ENCODE measurements at regions not wholly inside any gene's neighbourhood (a gene's known extent, or its start where the extent isn't known, plus 50 kb on each side); places are given as distances from the start of the nearest gene placed in this dataset.

DNA sequence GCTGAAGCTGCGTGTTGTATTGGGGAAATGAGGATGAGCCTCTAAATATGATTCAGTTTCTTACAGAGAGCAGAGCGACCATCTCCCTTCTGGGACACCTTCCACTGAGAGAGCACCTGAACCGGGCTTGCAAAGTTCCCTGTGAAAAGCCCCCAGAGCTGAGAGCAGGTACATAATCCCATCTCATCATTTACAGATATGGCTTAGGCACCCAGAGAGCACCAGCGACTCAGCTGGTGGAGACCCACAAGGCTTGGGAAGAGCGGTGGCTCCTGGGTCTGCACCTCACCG lies 324.3 kb upstream of the IRX4 start:
- Histone ChIP-seq H3K36me3 (no peaks in the 10 kb centered on the region), H3K27ac (no peak overlapping the region), H3K4me1 (no peaks in the 10 kb centered on the region), H3K27me3 (no peaks in the 10 kb centered on the region), H3K4me3 (no peak overlapping the region), H3K9me3 (no peaks in the 10 kb centered on the region)
- 98% methylated on average over 6 of the region's 6 CpGs for WGBS
- DNase-seq (ENCODE audit: low spot score in 2 of 2), result no peak
- TF ChIP-seq POLR2AphosphoS5 (IDR thresholded peaks at IDR 0.05), result no peak

DNA sequence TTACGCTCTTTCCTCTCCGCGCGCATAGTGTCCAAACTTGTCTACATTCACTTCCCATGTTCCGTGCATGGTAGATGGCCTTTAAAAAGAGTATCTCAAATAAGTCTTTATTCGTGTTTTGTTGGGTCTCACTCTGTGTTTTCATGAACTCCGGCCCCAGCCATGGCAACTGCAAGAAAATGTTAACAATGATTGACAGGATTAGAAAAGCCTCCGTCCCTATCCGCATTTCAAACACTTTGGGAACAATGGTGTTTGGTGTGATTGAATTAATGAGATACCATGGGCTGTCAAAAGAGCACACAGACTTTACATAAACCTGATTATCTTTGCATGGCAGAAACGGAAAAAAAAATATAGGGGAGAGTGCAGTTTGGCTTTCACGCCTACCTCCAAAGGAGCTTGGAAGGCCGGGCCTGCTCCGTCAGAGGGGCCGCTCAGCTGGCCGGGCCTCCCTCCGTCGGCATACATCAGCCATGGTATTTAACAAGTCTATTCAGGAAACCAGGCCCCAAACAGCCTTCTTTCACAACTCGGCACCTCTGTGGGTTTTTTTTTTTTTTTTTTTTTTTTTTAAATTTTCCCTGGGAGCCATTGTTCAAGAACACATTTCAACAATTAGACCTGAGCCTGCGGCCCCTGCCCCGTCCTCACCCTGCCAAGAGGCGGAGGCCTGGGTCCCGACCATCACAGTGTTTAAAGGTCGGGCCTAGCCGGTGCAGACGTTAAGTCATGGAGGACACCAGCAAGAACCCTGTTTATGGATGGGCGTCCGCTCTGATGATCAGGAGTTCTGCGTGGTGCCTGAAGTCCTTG lies 323.8 kb upstream of the IRX4 start:
- H3K27me3 ChIP-seq, result no peaks in the 10 kb centered on the region
- H3K4me3 ChIP-seq, result no peak overlapping the region
- TF ChIP-seq POLR2A (IDR thresholded peaks at IDR 0.05), result no peak
- TF ChIP-seq, protein P1, sequence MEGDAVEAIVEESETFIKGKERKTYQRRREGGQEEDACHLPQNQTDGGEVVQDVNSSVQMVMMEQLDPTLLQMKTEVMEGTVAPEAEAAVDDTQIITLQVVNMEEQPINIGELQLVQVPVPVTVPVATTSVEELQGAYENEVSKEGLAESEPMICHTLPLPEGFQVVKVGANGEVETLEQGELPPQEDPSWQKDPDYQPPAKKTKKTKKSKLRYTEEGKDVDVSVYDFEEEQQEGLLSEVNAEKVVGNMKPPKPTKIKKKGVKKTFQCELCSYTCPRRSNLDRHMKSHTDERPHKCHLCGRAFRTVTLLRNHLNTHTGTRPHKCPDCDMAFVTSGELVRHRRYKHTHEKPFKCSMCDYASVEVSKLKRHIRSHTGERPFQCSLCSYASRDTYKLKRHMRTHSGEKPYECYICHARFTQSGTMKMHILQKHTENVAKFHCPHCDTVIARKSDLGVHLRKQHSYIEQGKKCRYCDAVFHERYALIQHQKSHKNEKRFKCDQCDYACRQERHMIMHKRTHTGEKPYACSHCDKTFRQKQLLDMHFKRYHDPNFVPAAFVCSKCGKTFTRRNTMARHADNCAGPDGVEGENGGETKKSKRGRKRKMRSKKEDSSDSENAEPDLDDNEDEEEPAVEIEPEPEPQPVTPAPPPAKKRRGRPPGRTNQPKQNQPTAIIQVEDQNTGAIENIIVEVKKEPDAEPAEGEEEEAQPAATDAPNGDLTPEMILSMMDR (IDR thresholded peaks at IDR 0.05), result no peak
- no peaks in the 10 kb centered on the region for H3K9me3 ChIP-seq
- H3K36me3 ChIP-seq, result no peaks in the 10 kb centered on the region
- peaks cover under 1% of the 10 kb centered on the region for H3K4me1 ChIP-seq
- no peak overlapping the region for H3K27ac ChIP-seq
- WGBS, result 81% methylated on average over 28 of the region's 28 CpGs
- DNase-seq (ENCODE audit: low spot score in 2 of 2), result no peak

DNA sequence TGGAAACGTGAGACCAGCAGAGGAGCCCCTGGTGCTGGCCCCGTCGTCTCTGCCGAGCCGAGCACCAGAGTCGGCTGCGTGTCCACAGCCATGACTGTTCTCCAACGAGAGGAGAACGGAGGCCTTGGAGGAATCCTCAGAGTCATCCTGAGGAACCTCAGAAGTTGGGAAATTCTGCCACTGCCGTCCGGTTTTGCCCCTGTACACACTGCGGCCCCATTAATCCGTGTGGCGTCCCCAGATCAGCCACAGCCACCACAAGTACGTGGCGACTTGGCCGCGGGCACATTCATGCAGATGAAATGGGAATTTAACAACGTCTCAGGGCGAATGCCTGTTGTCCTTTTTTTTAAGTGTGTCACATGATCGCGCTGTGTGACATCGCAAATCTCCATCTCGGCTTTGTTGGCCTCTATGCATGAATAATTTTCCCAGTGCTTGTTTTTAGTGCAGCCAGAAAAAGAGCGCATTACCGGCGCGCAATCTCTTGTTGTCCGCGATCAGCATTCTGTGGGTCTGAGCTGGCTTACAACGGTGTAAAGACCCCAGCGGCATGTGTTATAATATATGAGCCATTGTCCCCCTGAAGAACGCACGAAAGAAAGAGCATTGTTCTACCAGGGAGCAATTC lies 323.0 kb upstream of the IRX4 start:
- WGBS, result 92% methylated on average over 34 of the region's 34 CpGs
- H3K36me3 ChIP-seq, result no peaks in the 10 kb centered on the region
- no peaks in the 10 kb centered on the region for H3K9me3 ChIP-seq
- H3K27ac ChIP-seq, result no peak overlapping the region
- peaks cover 8% of the 10 kb centered on the region for H3K4me1 ChIP-seq
- H3K4me3 ChIP-seq, result no peak overlapping the region
- H3K27me3 ChIP-seq, result no peaks in the 10 kb centered on the region
- no peak for DNase-seq (ENCODE audit: low spot score in 2 of 2)
- TF ChIP-seq EP300 (IDR thresholded peaks at IDR 0.05) (no peak), POLR2A (IDR thresholded peaks at IDR 0.05) (no peak), POLR2AphosphoS5 (IDR thresholded peaks at IDR 0.05) (no peak)
- TF ChIP-seq, protein P1 (IDR thresholded peaks at IDR 0.05), result no peak

DNA sequence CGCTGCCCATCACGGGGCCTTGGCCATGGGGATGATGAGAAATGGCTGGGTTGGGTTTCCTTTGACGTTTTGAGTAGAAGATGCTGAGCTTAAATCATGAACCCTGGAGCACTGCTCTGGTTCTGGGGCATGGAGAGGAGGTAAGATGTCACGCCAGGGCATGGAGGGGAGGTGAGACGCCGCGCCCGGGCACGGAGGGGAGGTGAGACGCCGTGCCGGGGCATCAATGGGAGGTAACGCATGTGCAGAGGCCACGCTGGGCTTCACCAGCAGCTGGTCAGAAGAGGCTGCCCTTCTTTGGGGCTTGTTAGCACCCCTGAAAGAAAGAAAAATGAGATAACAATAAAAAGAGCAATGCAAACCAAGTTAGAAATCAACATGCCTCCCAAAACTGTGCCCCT lies 322.5 kb upstream of the IRX4 start:
- Histone ChIP-seq H3K4me1 (peaks cover 14% of the 10 kb centered on the region), H3K9me3 (no peaks in the 10 kb centered on the region), H3K27ac (no peak overlapping the region), H3K4me3 (no peak overlapping the region), H3K36me3 (no peaks in the 10 kb centered on the region), H3K27me3 (no peaks in the 10 kb centered on the region)
- no peak for DNase-seq (ENCODE audit: low spot score in 2 of 2)
- TF ChIP-seq POLR2AphosphoS5 (IDR thresholded peaks at IDR 0.05) (no peak), EP300 (IDR thresholded peaks at IDR 0.05) (no peak), POLR2A (IDR thresholded peaks at IDR 0.05) (no peak)
- TF ChIP-seq, protein P1 (IDR thresholded peaks at IDR 0.05), result no peak
- WGBS, result 94% methylated on average over 14 of the region's 14 CpGs

DNA sequence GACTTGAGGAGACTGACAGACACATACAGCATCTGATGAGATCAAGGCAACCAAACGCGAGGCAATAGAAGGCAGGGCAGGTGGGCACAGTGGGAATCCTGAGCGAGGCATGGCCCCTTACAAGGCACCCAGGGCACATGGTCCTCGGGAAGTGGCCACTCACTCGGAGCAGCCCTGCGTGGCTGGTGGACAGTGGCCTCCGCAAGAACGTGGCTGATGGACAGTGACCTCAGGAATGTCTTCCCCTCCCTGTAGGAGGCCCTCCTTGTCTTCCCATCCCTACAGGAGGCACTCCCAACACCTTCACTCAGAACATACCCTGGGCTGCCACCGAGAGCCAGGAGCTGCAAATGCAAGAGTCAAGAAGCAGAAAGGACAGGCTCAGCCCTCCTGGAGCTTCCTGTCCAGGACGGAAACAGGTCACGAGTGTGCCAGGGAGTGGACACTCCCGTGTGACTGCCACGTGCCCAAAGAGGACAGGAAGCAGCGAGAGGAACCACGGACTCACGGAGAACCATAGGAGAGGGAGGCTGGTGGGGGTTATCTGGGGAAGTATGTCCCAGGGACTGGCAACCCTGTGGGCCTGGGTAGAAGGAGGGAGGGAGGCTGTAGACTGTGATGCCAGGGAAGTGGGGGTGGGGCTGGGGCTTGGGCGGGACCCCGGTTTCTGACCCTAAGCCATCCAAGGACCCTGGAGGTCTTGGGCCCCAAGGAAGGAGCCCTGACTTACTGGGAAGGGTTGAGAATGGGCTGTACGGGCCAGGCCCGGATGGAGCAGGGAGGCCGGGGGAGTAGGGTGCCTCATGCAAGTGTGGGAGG lies 321.9 kb upstream of the IRX4 start:
- Histone ChIP-seq H3K36me3 (no peaks in the 10 kb centered on the region), H3K4me1 (peaks cover 15% of the 10 kb centered on the region), H3K9me3 (no peaks in the 10 kb centered on the region), H3K4me3 (no peak overlapping the region), H3K27ac (no peak overlapping the region), H3K27me3 (no peaks in the 10 kb centered on the region)
- TF ChIP-seq POLR2AphosphoS5 (IDR thresholded peaks at IDR 0.05), result no peak
- no peak for TF ChIP-seq EP300 (IDR thresholded peaks at IDR 0.05)
- no peak for TF ChIP-seq POLR2A (IDR thresholded peaks at IDR 0.05)
- TF ChIP-seq, protein P1 (IDR thresholded peaks at IDR 0.05), result no peak
- WGBS, result 90% methylated on average over 20 of the region's 21 CpGs
- no peak for DNase-seq (ENCODE audit: low spot score in 2 of 2)

Data from suprapubic skin (tissue), 4 donors.